WTC11 (cell line): ENCODE measurements at regions not wholly inside any gene's neighbourhood (a gene's known extent, or its start where the extent isn't known, plus 50 kb on each side); places are given as distances from the start of the nearest gene placed in this dataset.

Experiments used
- ATAC-seq: fragments of 200-7000 bp; cut with Tn5 transposase; 2 replicates; pipeline ENCODE4 v1.10.0; 2021; ENCODE audit warnings: mild to moderate bottlenecking, moderate library complexity
- CTCF ChIA-PET: fragments of 300-600 bp; sonication (Branson Sonifier 250); formaldehyde crosslinking; loops from one replicate; lab custom pipeline; 2021; ENCODE audit warnings: antibody characterized with exemption; lab: Charles Lee
- POLR2A ChIA-PET: fragments of 350-600 bp; sonication (Branson Sonifier 250); formaldehyde crosslinking; loops from one replicate; lab custom pipeline; 2021; ENCODE audit warnings: antibody characterized with exemption; lab: Charles Lee
- DNase-seq: peaks from one replicate; pipeline ENCODE4 v3.0.0; 2021; ENCODE audit warnings: low spot score
- H3K27ac Mint-ChIP-seq: 2 replicates; pipeline ENCODE4 v1.8.0; 2021; ENCODE audit warnings: mixed read lengths
- H3K27me3 Mint-ChIP-seq: 2 replicates; pipeline ENCODE4 v1.8.0; 2021; ENCODE audit warnings: low read depth, mild to moderate bottlenecking, moderate library complexity, mixed read lengths
- H3K36me3 Mint-ChIP-seq: 2 replicates; pipeline ENCODE4 v1.8.0; 2021; ENCODE audit warnings: mixed read lengths
- H3K4me1 Mint-ChIP-seq: 2 replicates; pipeline ENCODE4 v1.8.0; 2022; ENCODE audit warnings: mixed read lengths
- H3K4me3 Mint-ChIP-seq: 2 replicates; pipeline ENCODE4 v1.8.0; 2021; ENCODE audit warnings: mild to moderate bottlenecking, moderate library complexity, mixed read lengths
- H3K9me3 Mint-ChIP-seq: 2 replicates; pipeline ENCODE4 v1.8.0; 2021; ENCODE audit warnings: mixed read lengths
- ATF1 ChIP-seq: sonication (generic); formaldehyde crosslinking; IDR thresholded peaks from 2 replicates; pipeline ENCODE4 v1.8.1; 2023; ENCODE audit warnings: mild to moderate bottlenecking, moderate library complexity, missing genetic modification reagents
- CBFB ChIP-seq: sonication (generic); formaldehyde crosslinking; IDR thresholded peaks from 2 replicates; pipeline ENCODE4 v1.8.1; 2022; ENCODE audit warnings: mild to moderate bottlenecking, low read depth, missing genetic modification reagents
- CDX4 ChIP-seq: fragments of 250-450 bp; sonication (Bioruptor Pico); IDR thresholded peaks from 2 replicates; pipeline ENCODE4 v1.9.0; 2021; ENCODE audit warnings: moderate library complexity, mild to moderate bottlenecking, inconsistent platforms, borderline replicate concordance
- CREM ChIP-seq: sonication (generic); formaldehyde crosslinking; IDR thresholded peaks from 2 replicates; pipeline ENCODE4 v1.8.1; 2022; ENCODE audit warnings: mild to moderate bottlenecking, missing genetic modification reagents, moderate library complexity
- EMX1 ChIP-seq: fragments of 250-450 bp; sonication (Bioruptor Pico); IDR thresholded peaks from 2 replicates; pipeline ENCODE4 v1.8.0; 2021; ENCODE audit warnings: mild to moderate bottlenecking
- ETV6 ChIP-seq: sonication (generic); formaldehyde crosslinking; IDR thresholded peaks from 2 replicates; pipeline ENCODE4 v1.8.1; 2022; ENCODE audit warnings: mild to moderate bottlenecking, missing genetic modification reagents
- GABPB1 ChIP-seq: sonication (generic); formaldehyde crosslinking; IDR thresholded peaks from 2 replicates; pipeline ENCODE4 v1.8.1; 2023; ENCODE audit warnings: mild to moderate bottlenecking, missing genetic modification reagents
- GRHL2 ChIP-seq: fragments of 250-450 bp; sonication (Bioruptor Pico); IDR thresholded peaks from 2 replicates; pipeline ENCODE4 v1.8.0; 2022; ENCODE audit warnings: mild to moderate bottlenecking, moderate library complexity; ENCODE audit not compliant: insufficient replicate concordance, severe bottlenecking
- GTF2I ChIP-seq: fragments of 250-450 bp; sonication (Bioruptor Pico); conservative IDR thresholded peaks from 2 replicates; pipeline ENCODE4 v1.4.0; 2021; ENCODE audit warnings: mild to moderate bottlenecking
- HMGXB4 ChIP-seq: sonication (generic); formaldehyde crosslinking; IDR thresholded peaks from 2 replicates; pipeline ENCODE4 v1.8.1; 2023; ENCODE audit warnings: mild to moderate bottlenecking, moderate library complexity, missing genetic modification reagents
- JAZF1 ChIP-seq: fragments of 250-450 bp; sonication (Bioruptor Pico); IDR thresholded peaks from 2 replicates; pipeline ENCODE4 v1.9.0; 2021; ENCODE audit warnings: moderate library complexity, mild to moderate bottlenecking, inconsistent platforms
- MXD4 ChIP-seq: fragments of 250-450 bp; sonication (Bioruptor Pico); IDR thresholded peaks from 2 replicates; pipeline ENCODE4 v1.8.0; 2021; ENCODE audit warnings: mild to moderate bottlenecking, moderate library complexity, borderline replicate concordance
- NFATC4 ChIP-seq: fragments of 250-450 bp; sonication (Bioruptor Pico); IDR thresholded peaks from 2 replicates; pipeline ENCODE4 v1.9.0; 2021; ENCODE audit warnings: mild to moderate bottlenecking
- NFYB ChIP-seq: sonication (generic); formaldehyde crosslinking; conservative IDR thresholded peaks from 2 replicates; pipeline ENCODE4 v1.8.0; 2022; ENCODE audit warnings: low read depth, missing genetic modification reagents
- NR2C2 ChIP-seq: sonication (generic); formaldehyde crosslinking; IDR thresholded peaks from 2 replicates; pipeline ENCODE4 v1.8.0; 2022; ENCODE audit warnings: mild to moderate bottlenecking, missing genetic modification reagents
- NR3C1 ChIP-seq: sonication (generic); formaldehyde crosslinking; conservative IDR thresholded peaks from 2 replicates; pipeline ENCODE4 v1.8.1; 2023; ENCODE audit warnings: low read depth, mild to moderate bottlenecking, missing genetic modification reagents
- SOX15 ChIP-seq: fragments of 250-450 bp; sonication (Bioruptor Pico); IDR thresholded peaks from 2 replicates; pipeline ENCODE4 v1.9.0; 2021; ENCODE audit warnings: mild to moderate bottlenecking
- TEAD1 ChIP-seq: sonication (generic); formaldehyde crosslinking; IDR thresholded peaks from 2 replicates; pipeline ENCODE4 v1.8.0; 2022; ENCODE audit warnings: mild to moderate bottlenecking, missing genetic modification reagents
- ZBTB21 ChIP-seq: sonication (generic); formaldehyde crosslinking; IDR thresholded peaks from 2 replicates; pipeline ENCODE4 v1.8.1; 2023; ENCODE audit warnings: mild to moderate bottlenecking, missing genetic modification reagents, borderline replicate concordance
- ZNF263 ChIP-seq: sonication (generic); formaldehyde crosslinking; IDR thresholded peaks from 2 replicates; pipeline ENCODE4 v1.8.1; 2022; ENCODE audit warnings: low read depth, mild to moderate bottlenecking, moderate library complexity, missing genetic modification reagents
- ZNF317 ChIP-seq: sonication (generic); formaldehyde crosslinking; IDR thresholded peaks from 2 replicates; pipeline ENCODE4 v1.8.1; 2023; ENCODE audit warnings: low read depth, mild to moderate bottlenecking, moderate library complexity, missing genetic modification reagents, borderline replicate concordance
- ZNF396 ChIP-seq: fragments of 250-450 bp; sonication (Bioruptor Pico); IDR thresholded peaks from 2 replicates; pipeline ENCODE4 v1.8.0; 2021; ENCODE audit warnings: mild to moderate bottlenecking, moderate library complexity, borderline replicate concordance
- ZNF423 ChIP-seq: fragments of 250-450 bp; sonication (Bioruptor Pico); IDR thresholded peaks from 2 replicates; pipeline ENCODE4 v2.1.2; 2022; ENCODE audit warnings: mild to moderate bottlenecking, moderate library complexity
- ZNF671 ChIP-seq: fragments of 250-450 bp; sonication (Bioruptor Pico); IDR thresholded peaks from 2 replicates; pipeline ENCODE4 v1.8.0; 2021; ENCODE audit warnings: mild to moderate bottlenecking
- TF ChIP-seq, protein P1 (sequence below): sonication (generic); formaldehyde crosslinking; IDR thresholded peaks from 2 replicates; pipeline ENCODE4 v1.8.1; 2023; ENCODE audit warnings: mild to moderate bottlenecking, missing genetic modification reagents, moderate library complexity
- TF ChIP-seq, protein P2 (sequence below): fragments of 250-450 bp; sonication (Bioruptor Pico); IDR thresholded peaks from 2 replicates; pipeline ENCODE4 v1.9.0; 2021; ENCODE audit warnings: mild to moderate bottlenecking
- TF ChIP-seq, protein P3 (sequence below): sonication (generic); formaldehyde crosslinking; conservative IDR thresholded peaks from 2 replicates; pipeline ENCODE4 v1.8.1; 2022; ENCODE audit warnings: mild to moderate bottlenecking, missing genetic modification reagents

DNA sequence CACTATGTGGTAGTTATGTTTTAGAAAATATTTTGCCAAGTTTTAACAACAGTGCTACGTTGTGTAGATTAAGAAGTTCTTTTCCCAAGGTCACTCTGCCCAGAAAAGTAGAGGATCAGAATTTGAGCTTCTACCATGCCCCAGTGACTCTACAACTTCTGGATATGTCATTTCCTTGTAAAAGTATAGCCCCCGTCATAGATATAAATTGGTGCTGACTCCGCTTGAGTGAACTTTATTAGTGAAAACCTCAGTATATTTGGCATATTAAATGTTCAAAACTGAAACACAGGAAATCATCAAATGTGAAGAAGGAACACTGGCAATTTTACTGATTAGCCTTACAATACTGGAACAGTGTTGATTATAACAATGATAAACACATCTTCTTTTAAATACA lies 256.7 kb upstream of the UBE2E3 start:
- H3K36me3 Mint-ChIP-seq = no peaks in the 10 kb centered on the region
- TF ChIP-seq HMGXB4 (CRISPR knock-in tag) = no peak
- TF ChIP-seq, protein P1, sequence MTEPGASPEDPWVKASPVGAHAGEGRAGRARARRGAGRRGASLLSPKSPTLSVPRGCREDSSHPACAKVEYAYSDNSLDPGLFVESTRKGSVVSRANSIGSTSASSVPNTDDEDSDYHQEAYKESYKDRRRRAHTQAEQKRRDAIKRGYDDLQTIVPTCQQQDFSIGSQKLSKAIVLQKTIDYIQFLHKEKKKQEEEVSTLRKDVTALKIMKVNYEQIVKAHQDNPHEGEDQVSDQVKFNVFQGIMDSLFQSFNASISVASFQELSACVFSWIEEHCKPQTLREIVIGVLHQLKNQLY (CRISPR knock-in tag) = no peak
- TF ChIP-seq ZNF396 (CRISPR knock-in tag) = no peak
- no peak for TF ChIP-seq ZNF263 (CRISPR knock-in tag)
- no peak for TF ChIP-seq NFYB (CRISPR knock-in tag)
- no peak for TF ChIP-seq CDX4 (CRISPR knock-in tag)
- no peak for TF ChIP-seq ZNF317 (CRISPR knock-in tag)
- TF ChIP-seq, protein P2, sequence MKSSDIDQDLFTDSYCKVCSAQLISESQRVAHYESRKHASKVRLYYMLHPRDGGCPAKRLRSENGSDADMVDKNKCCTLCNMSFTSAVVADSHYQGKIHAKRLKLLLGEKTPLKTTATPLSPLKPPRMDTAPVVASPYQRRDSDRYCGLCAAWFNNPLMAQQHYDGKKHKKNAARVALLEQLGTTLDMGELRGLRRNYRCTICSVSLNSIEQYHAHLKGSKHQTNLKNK = no peak
- TF ChIP-seq JAZF1 (CRISPR knock-in tag) = no peak
- no peak for TF ChIP-seq EMX1
- TF ChIP-seq CREM (CRISPR knock-in tag) = no peak
- no peak for TF ChIP-seq CBFB (CRISPR knock-in tag)
- no peak for TF ChIP-seq ETV6 (CRISPR knock-in tag)
- TF ChIP-seq GABPB1 (CRISPR knock-in tag) = no peak
- no peak for TF ChIP-seq NFATC4 (CRISPR knock-in tag)
- no peak for TF ChIP-seq NR2C2
- TF ChIP-seq ZNF423 (CRISPR knock-in tag) = no peak
- TF ChIP-seq, all 79 proteins: peak for 0
- ChIA-PET CTCF (no interaction called here), POLR2A (no interaction called here)
- H3K27ac Mint-ChIP-seq = no peak overlapping the region
- H3K4me3 Mint-ChIP-seq = no peak overlapping the region
- ATAC-seq (no peak), DNase-seq (no peak)
- H3K4me1 Mint-ChIP-seq = no peaks in the 10 kb centered on the region
- H3K27me3 Mint-ChIP-seq = no peaks in the 10 kb centered on the region
- H3K9me3 Mint-ChIP-seq = peaks cover 16% of the 10 kb centered on the region

- Mint-ChIP-seq H3K27ac (no peak overlapping the region), H3K36me3 (no peaks in the 10 kb centered on the region), H3K4me3 (no peak overlapping the region), H3K4me1 (no peaks in the 10 kb centered on the region), H3K9me3 (peaks cover 16% of the 10 kb centered on the region), H3K27me3 (no peaks in the 10 kb centered on the region)
- TF ChIP-seq MXD4 (CRISPR knock-in tag) (no peak), ETV6 (CRISPR knock-in tag) (no peak), SOX15 (CRISPR knock-in tag) (no peak), TEAD1 (CRISPR knock-in tag) (no peak), ZNF671 (CRISPR knock-in tag) (no peak), GTF2I (no peak), ZBTB21 (CRISPR knock-in tag) (no peak), NR3C1 (CRISPR knock-in tag) (no peak), GRHL2 (CRISPR knock-in tag) (no peak), ATF1 (no peak)
- TF ChIP-seq, protein P3, sequence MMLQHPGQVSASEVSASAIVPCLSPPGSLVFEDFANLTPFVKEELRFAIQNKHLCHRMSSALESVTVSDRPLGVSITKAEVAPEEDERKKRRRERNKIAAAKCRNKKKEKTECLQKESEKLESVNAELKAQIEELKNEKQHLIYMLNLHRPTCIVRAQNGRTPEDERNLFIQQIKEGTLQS (CRISPR knock-in tag) = no peak
- DNase-seq (no peak), ATAC-seq (no peak)
- CTCF ChIA-PET = no interaction called here
- POLR2A ChIA-PET = no interaction called here
Measured at GRCh38 chr2:180722551-180723239, 257.7 kb upstream of the UBE2E3 start.
